ENCODE measurements at regions not wholly inside any gene's neighbourhood (a gene's known extent, or its start where the extent isn't known, plus 50 kb on each side); places are given as distances from the start of the nearest gene placed in this dataset.

DNA sequence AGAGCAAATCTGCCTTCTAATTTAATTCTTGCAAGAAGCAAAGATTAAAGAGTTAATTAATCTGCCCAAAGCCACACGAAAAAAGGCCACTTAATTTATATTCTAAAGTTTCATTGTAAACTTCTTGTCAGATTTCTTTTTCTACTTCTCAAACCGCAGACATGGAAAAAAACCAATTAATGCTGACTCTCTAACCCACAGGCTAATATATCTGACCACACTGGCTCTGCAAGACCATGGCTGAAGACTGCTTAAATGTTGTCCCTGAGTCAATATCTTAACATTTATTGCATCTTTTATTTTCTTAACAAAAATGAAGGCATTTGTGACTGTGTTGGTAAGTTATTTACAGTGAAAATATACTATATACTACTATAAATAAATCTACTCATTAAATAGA, 234.0 kb upstream of the SP8 start:
- peaks cover 4% of the 10 kb centered on the region for H3K4me1 Mint-ChIP-seq (ENCODE audit: low read depth, unreplicated experiment)
- TF ChIP-seq, protein P1, sequence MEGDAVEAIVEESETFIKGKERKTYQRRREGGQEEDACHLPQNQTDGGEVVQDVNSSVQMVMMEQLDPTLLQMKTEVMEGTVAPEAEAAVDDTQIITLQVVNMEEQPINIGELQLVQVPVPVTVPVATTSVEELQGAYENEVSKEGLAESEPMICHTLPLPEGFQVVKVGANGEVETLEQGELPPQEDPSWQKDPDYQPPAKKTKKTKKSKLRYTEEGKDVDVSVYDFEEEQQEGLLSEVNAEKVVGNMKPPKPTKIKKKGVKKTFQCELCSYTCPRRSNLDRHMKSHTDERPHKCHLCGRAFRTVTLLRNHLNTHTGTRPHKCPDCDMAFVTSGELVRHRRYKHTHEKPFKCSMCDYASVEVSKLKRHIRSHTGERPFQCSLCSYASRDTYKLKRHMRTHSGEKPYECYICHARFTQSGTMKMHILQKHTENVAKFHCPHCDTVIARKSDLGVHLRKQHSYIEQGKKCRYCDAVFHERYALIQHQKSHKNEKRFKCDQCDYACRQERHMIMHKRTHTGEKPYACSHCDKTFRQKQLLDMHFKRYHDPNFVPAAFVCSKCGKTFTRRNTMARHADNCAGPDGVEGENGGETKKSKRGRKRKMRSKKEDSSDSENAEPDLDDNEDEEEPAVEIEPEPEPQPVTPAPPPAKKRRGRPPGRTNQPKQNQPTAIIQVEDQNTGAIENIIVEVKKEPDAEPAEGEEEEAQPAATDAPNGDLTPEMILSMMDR (IDR thresholded peaks at IDR 0.05; ENCODE audit: partially characterized antibody, unreplicated experiment): no peak
- no peak overlapping the region for H3K27ac Mint-ChIP-seq (ENCODE audit: unreplicated experiment)
- no peak for DNase-seq
- no peaks in the 10 kb centered on the region for H3K27me3 Mint-ChIP-seq (ENCODE audit: unreplicated experiment)
- H3K36me3 Mint-ChIP-seq (ENCODE audit: unreplicated experiment): no peaks in the 10 kb centered on the region
- no peak overlapping the region for H3K4me3 Mint-ChIP-seq (ENCODE audit: unreplicated experiment)
- no peaks in the 10 kb centered on the region for H3K9me3 Mint-ChIP-seq (ENCODE audit: unreplicated experiment)

DNA sequence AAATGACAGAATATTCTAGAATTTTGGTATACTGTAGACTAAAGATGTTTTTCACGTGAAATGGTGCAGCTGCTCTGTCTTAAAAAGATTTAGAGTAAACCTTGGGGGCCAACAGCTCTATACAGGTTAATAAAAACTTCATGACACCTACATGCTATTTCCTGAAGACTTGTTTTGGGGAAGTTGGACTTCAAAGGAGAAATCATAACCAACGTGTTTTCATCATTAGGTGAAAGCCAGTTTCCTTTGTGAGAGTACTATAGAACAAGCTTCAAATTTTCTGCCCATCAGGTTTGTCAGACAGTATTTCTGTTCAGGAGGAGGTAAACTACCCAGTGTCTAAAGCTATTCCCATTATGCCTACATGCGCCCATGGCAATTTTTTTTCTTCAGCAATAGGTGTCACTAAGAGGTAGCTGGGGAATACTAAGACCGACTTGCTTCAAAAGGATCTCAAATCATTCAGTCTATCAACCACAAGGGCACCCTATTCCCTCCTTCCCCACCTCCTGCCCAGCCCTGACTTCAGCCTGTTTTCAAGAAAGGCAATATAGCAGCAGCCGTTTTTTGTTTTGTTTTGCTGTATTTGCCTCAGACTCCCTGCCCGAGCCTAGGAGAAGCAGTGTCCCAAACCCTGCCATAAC, 237.3 kb upstream of the SP8 start:
- TF ChIP-seq, protein P1 (IDR thresholded peaks at IDR 0.05; ENCODE audit: partially characterized antibody, unreplicated experiment): no peak
- Mint-ChIP-seq H3K4me3 (ENCODE audit: unreplicated experiment) (no peak overlapping the region), H3K27ac (ENCODE audit: unreplicated experiment) (no peak overlapping the region), H3K36me3 (ENCODE audit: unreplicated experiment) (no peaks in the 10 kb centered on the region), H3K9me3 (ENCODE audit: unreplicated experiment) (no peaks in the 10 kb centered on the region), H3K27me3 (ENCODE audit: unreplicated experiment) (no peaks in the 10 kb centered on the region), H3K4me1 (ENCODE audit: low read depth, unreplicated experiment) (peaks cover 4% of the 10 kb centered on the region)
- no peak for DNase-seq

DNA sequence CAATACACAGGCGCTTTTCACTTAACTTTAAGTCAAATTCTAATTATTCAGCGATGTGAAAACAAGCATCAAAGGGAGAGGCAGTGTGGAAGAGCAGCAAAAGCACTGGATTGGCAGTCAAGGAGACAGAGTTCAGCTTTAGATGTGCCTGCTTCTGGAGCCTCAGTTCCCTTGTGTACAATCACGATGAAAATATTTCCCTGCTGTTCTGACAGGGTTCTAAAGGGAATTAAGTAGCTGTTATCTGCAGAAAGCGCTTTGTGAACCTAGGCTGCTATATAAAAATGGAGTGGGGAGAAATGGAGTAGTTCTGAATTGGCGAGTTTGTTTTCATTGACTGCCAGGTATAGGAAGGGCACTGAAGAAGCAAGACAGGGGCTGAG, 237.8 kb upstream of the SP8 start:
- H3K9me3 Mint-ChIP-seq (ENCODE audit: unreplicated experiment): no peaks in the 10 kb centered on the region
- H3K27me3 Mint-ChIP-seq (ENCODE audit: unreplicated experiment): no peaks in the 10 kb centered on the region
- no peaks in the 10 kb centered on the region for H3K36me3 Mint-ChIP-seq (ENCODE audit: unreplicated experiment)
- H3K27ac Mint-ChIP-seq (ENCODE audit: unreplicated experiment): no peak overlapping the region
- H3K4me1 Mint-ChIP-seq (ENCODE audit: low read depth, unreplicated experiment): peaks cover 4% of the 10 kb centered on the region
- TF ChIP-seq, protein P1 (IDR thresholded peaks at IDR 0.05; ENCODE audit: partially characterized antibody, unreplicated experiment): no peak
- DNase-seq: no peak
- no peak overlapping the region for H3K4me3 Mint-ChIP-seq (ENCODE audit: unreplicated experiment)

DNA sequence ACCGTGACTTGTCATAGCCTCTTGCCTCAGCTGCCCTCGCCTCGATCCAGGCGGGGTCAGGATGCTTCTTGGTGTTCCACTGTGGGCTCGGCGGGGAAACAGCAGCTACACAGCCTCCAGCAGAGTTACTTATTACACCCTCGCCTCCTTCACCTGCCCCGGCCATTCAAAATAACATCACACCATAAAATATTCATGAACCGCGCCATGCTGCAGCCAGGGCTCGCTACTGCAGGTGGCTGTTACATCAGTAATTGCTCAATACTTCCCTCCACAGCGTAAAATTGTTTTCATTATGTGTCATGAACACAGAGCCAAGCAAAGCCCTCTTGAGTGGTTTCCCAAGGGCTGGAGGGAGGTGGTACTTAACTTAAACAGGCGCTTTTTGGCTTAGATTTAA, 241.5 kb upstream of the SP8 start:
- H3K4me3 Mint-ChIP-seq (ENCODE audit: unreplicated experiment): no peak overlapping the region
- no peaks in the 10 kb centered on the region for H3K36me3 Mint-ChIP-seq (ENCODE audit: unreplicated experiment)
- peak; percentile 19 for DNase-seq
- H3K27ac Mint-ChIP-seq (ENCODE audit: unreplicated experiment): no peak overlapping the region
- H3K9me3 Mint-ChIP-seq (ENCODE audit: unreplicated experiment): no peaks in the 10 kb centered on the region
- peaks cover 8% of the 10 kb centered on the region for H3K4me1 Mint-ChIP-seq (ENCODE audit: low read depth, unreplicated experiment)
- TF ChIP-seq, protein P1 (IDR thresholded peaks at IDR 0.05; ENCODE audit: partially characterized antibody, unreplicated experiment): no peak
- no peaks in the 10 kb centered on the region for H3K27me3 Mint-ChIP-seq (ENCODE audit: unreplicated experiment)

DNA sequence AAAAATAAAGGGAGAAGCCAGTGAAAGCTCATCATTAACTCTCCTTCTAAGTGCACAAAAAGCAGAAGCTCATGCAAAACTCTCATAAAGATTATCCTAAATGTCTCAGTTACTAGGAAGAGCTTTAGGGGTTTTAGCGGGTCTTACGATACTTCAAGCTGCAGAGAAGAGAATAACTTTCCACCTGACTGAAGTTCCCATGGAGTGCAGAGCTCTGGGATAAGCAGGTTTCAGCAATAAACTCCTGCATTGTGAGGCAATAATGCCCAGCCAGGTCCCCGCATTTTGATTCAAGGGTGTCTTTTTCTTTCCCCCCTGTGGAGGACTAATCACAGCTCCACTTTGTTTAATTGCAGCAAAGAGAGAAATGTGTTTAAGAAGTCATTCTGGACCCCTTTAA, 241.9 kb upstream of the SP8 start:
- H3K9me3 Mint-ChIP-seq (ENCODE audit: unreplicated experiment): no peaks in the 10 kb centered on the region
- no peak overlapping the region for H3K27ac Mint-ChIP-seq (ENCODE audit: unreplicated experiment)
- no peak for DNase-seq
- TF ChIP-seq, protein P1 (IDR thresholded peaks at IDR 0.05; ENCODE audit: partially characterized antibody, unreplicated experiment): no peak
- no peaks in the 10 kb centered on the region for H3K36me3 Mint-ChIP-seq (ENCODE audit: unreplicated experiment)
- no peak overlapping the region for H3K4me3 Mint-ChIP-seq (ENCODE audit: unreplicated experiment)
- H3K4me1 Mint-ChIP-seq (ENCODE audit: low read depth, unreplicated experiment): peaks cover 8% of the 10 kb centered on the region
- no peaks in the 10 kb centered on the region for H3K27me3 Mint-ChIP-seq (ENCODE audit: unreplicated experiment)
